ENCODE measurements at regions not wholly inside any gene's neighbourhood (a gene's known extent, or its start where the extent isn't known, plus 50 kb on each side); places are given as distances from the start of the nearest gene placed in this dataset.

- no peak for TF ChIP-seq CTCF (IDR thresholded peaks at IDR 0.05)
- TF ChIP-seq POLR2A (IDR thresholded peaks at IDR 0.05), result no peak
Observed at GRCh38 chr1:22217811-22218460, 75.0 kb upstream of the WNT4 start.
